ENCODE measurements at regions not wholly inside any gene's neighbourhood (a gene's known extent, or its start where the extent isn't known, plus 50 kb on each side); places are given as distances from the start of the nearest gene placed in this dataset.
A peak's percentile ranks its signal among the peaks of the same experiment; 100 is the strongest.

DNA sequence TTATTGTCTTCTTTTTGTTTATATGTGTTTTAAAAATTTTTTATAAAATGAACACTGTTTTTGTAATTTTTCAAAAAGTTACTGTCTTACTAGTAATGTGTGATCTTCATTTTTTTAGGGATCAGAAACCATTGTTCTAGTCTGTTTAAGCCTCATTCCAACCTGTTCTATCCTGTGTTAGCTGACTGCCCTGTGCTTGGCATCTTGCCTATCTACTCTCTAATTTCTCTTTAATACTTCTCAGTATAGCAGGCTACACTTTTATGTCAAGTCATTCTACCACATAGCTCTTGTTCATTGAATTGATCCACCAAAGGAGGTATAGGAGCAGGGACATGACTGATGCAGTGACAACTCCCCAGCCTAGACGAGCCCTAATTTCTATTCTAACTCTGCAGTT, 70.2 kb upstream of the PLS3 start:
- peaks cover 7% of the 10 kb centered on the region for H3K9me3 ChIP-seq
- H3K27ac ChIP-seq, result no peak overlapping the region
- no peaks in the 10 kb centered on the region for H3K4me1 ChIP-seq
- DNase-seq (no peak), ATAC-seq (no peak)
- intact Hi-C loops (cut with DNase I), result no loop called here
- H3K36me3 ChIP-seq (ENCODE audit: insufficient read depth in 1 of 2, low read depth in 1 of 2), result no peaks in the 10 kb centered on the region
- 65 to 80% (median 76%) methylated on average over 1 of the region's 1 CpG for WGBS, 3 donors
- TF ChIP-seq, protein P1, sequence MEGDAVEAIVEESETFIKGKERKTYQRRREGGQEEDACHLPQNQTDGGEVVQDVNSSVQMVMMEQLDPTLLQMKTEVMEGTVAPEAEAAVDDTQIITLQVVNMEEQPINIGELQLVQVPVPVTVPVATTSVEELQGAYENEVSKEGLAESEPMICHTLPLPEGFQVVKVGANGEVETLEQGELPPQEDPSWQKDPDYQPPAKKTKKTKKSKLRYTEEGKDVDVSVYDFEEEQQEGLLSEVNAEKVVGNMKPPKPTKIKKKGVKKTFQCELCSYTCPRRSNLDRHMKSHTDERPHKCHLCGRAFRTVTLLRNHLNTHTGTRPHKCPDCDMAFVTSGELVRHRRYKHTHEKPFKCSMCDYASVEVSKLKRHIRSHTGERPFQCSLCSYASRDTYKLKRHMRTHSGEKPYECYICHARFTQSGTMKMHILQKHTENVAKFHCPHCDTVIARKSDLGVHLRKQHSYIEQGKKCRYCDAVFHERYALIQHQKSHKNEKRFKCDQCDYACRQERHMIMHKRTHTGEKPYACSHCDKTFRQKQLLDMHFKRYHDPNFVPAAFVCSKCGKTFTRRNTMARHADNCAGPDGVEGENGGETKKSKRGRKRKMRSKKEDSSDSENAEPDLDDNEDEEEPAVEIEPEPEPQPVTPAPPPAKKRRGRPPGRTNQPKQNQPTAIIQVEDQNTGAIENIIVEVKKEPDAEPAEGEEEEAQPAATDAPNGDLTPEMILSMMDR (IDR thresholded peaks at IDR 0.05), result no peak
- no peak overlapping the region for H3K4me3 ChIP-seq
- H3K27me3 ChIP-seq (ENCODE audit: insufficient read depth in 3 of 3, low read length in 2 of 3), result peaks cover 0 to 22% (median 0%) of the 10 kb centered on the region in 3 donors

DNA sequence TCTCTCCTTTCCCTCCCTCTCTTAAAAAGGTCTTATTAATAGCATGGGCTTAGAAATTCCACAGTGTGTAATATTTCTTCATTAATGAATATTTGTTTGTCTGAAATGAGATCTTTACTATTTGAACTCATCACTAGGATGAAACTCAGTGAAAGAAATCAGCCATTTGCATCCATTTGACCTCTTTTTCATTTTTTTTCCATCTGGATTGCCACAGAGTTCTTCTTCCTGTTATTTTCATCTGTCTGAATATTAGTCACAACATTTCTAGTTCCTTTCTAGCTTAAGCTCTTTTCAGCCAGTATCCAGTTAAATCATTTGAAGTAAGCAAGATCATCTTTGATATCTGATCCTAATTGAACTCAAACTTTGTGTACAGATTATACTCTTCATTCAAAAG, 69.2 kb upstream of the PLS3 start:
- no peak overlapping the region for H3K4me3 ChIP-seq
- ATAC-seq (no peak), DNase-seq (no peak)
- H3K9me3 ChIP-seq, result no peaks in the 10 kb centered on the region
- H3K36me3 ChIP-seq (ENCODE audit: insufficient read depth in 1 of 2, low read depth in 1 of 2), result no peaks in the 10 kb centered on the region
- TF ChIP-seq, protein P1 (IDR thresholded peaks at IDR 0.05), result no peak
- intact Hi-C loops (cut with DNase I), result no loop called here
- H3K27ac ChIP-seq, result no peak overlapping the region
- peaks cover 0 to 24% (median 0%) of the 10 kb centered on the region in 3 donors for H3K27me3 ChIP-seq (ENCODE audit: insufficient read depth in 3 of 3, low read length in 2 of 3)
- H3K4me1 ChIP-seq, result no peaks in the 10 kb centered on the region

DNA sequence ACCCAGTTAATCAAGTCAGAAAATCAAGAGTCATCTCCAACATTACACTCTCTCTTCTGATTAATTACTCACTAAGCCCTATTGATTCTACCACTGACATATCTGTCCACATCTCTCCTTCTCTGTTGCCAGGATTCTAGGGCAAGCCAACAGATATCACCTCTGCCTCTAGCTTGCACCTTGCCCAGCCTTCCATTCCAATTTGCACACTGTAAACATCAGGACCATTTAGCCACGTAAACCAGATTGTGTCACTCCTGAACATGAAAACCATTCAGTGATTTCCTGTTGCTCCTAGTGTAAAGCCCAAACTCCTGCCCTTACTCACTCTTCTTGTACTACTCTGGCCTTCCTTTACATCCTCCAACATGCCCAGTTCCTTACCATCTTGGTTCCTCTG, 68.0 kb upstream of the PLS3 start:
- H3K27ac ChIP-seq, result no peak overlapping the region
- no peak overlapping the region for H3K4me3 ChIP-seq
- H3K4me1 ChIP-seq, result no peaks in the 10 kb centered on the region
- peaks cover 0 to 24% (median 0%) of the 10 kb centered on the region in 3 donors for H3K27me3 ChIP-seq (ENCODE audit: insufficient read depth in 3 of 3, low read length in 2 of 3)
- no peaks in the 10 kb centered on the region for H3K9me3 ChIP-seq
- no peaks in the 10 kb centered on the region for H3K36me3 ChIP-seq (ENCODE audit: insufficient read depth in 1 of 2, low read depth in 1 of 2)
- no peak for DNase-seq
- intact Hi-C loops (cut with DNase I), result no loop called here
- TF ChIP-seq, protein P1 (IDR thresholded peaks at IDR 0.05), result no peak
- 75 to 93% (median 81%) methylated on average over 1 of the region's 1 CpG for WGBS, 3 donors
- no peak for ATAC-seq

DNA sequence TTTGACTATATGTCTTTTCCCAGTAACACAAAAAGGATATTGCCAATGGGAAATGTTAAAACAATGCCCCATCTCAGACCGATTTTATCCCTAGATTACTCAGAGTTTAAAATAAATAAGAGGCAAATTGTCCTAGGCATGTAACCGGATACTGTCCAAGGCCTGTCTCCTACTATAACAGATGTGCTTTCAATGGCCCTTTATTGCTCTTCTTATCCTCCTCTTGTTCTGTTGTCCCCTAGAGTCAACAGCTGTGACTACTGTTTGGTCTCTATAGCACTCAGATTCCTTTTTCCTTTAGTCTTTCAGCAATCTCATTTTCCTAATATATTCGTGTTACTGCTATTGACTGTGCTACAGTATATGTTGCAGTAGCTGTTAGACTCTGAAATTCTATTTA, 66.8 kb upstream of the PLS3 start:
- H3K36me3 ChIP-seq (ENCODE audit: insufficient read depth in 1 of 2, low read depth in 1 of 2), result no peaks in the 10 kb centered on the region
- TF ChIP-seq, protein P1 (IDR thresholded peaks at IDR 0.05), result no peak
- no peak overlapping the region for H3K27ac ChIP-seq
- no peak for DNase-seq
- ATAC-seq, result peak in 1 of 4 donors; percentile 33
- H3K9me3 ChIP-seq, result no peaks in the 10 kb centered on the region
- intact Hi-C loops (cut with DNase I), result no loop called here
- peaks cover 0 to 24% (median 0%) of the 10 kb centered on the region in 3 donors for H3K27me3 ChIP-seq (ENCODE audit: insufficient read depth in 3 of 3, low read length in 2 of 3)
- 11 to 26% (median 16%) methylated on average over 3 of the region's 3 CpGs for WGBS, 3 donors
- H3K4me1 ChIP-seq, result no peaks in the 10 kb centered on the region
- H3K4me3 ChIP-seq, result no peak overlapping the region

DNA sequence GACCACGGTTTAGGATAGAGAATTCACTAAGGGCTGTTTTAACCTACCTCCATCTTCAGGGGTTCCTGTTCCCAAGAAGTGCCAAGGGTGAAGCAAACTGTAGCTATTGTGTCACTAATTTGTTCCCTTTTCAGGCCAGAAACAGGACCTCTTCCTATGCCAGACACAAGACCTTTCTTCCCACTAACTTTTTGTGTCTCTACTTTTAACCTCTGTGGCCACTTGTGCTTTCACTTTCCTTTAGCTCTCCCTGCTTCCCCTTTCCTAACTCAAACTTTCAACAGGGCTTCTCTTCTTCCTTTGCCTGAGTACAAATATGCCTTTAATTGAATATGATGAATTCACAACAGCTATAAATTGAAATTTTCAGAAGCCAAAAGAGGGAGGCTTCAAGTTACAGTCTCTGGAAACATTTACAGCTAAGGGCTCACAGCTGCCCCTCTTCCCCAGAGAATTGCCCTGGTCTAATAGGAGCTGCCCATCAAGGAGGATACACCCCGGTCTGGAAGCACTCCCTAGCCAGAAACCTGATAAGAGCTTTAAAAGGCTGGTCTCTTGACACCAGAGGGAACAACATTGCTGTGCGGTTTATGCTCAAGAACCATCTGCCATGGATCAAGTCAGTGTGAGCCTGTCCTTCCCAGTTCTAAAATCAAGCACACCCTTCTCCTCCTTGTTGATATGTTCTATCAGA, 61.7 kb upstream of the PLS3 start:
- Histone ChIP-seq H3K36me3 (ENCODE audit: insufficient read depth in 1 of 2, low read depth in 1 of 2) (no peaks in the 10 kb centered on the region), H3K9me3 (no peaks in the 10 kb centered on the region), H3K4me3 (no peak overlapping the region), H3K27ac (no peak overlapping the region), H3K27me3 (ENCODE audit: insufficient read depth in 3 of 3, low read length in 2 of 3) (peaks cover 0 to 25% (median 0%) of the 10 kb centered on the region in 3 donors), H3K4me1 (no peaks in the 10 kb centered on the region)
- intact Hi-C loops (cut with DNase I), result no loop called here
- no peak for DNase-seq
- WGBS, 3 donors, result 29 to 47% (median 44%) methylated on average over 3 of the region's 3 CpGs
- TF ChIP-seq, protein P1 (IDR thresholded peaks at IDR 0.05), result no peak
- ATAC-seq, result no peak

Measured in psoas muscle (tissue), 7 donors.